ENCODE measurements at regions not wholly inside any gene's neighbourhood (a gene's known extent, or its start where the extent isn't known, plus 50 kb on each side); places are given as distances from the start of the nearest gene placed in this dataset.
"Not testable (repeated sequence)": the region's sequence is repeated elsewhere in the genome, so short reads cannot be mapped to it uniquely, and the experiment has no call there.

- intact Hi-C loops (cut with DNase I), result no loop called here
- Histone ChIP-seq H3K9me3 (no peaks in the 10 kb centered on the region), H3K4me1 (no peaks in the 10 kb centered on the region), H3K27ac (no peak overlapping the region), H3K27me3 (no peaks in the 10 kb centered on the region), H3K36me3 (no peaks in the 10 kb centered on the region), H3K4me3 (no peak overlapping the region)
- 79% methylated on average over 14 of the region's 16 CpGs for WGBS (ENCODE audit: insufficient coverage, low coverage, low lambda C conversion rate, missing lambda C conversion rate)
- DNase-seq, result no peak
- no peak for ATAC-seq
- TF ChIP-seq CTCF (IDR thresholded peaks at IDR 0.05) (no peak), POLR2A (IDR thresholded peaks at IDR 0.05) (no peak)
Measured at GRCh38 chr16:13838401-13839190, 81.4 kb upstream of the ERCC4 start.

- H3K4me3 ChIP-seq, result no peak overlapping the region
- intact Hi-C loops (cut with DNase I), result no loop called here
- H3K36me3 ChIP-seq, result no peaks in the 10 kb centered on the region
- 76% methylated on average over 2 of the region's 3 CpGs for WGBS (ENCODE audit: insufficient coverage, low coverage, low lambda C conversion rate, missing lambda C conversion rate)
- no peaks in the 10 kb centered on the region for H3K27me3 ChIP-seq
- H3K27ac ChIP-seq, result no peak overlapping the region
- H3K4me1 ChIP-seq, result peaks cover 0 to under 1% (median 0%) of the 10 kb centered on the region in 4 donors
- TF ChIP-seq POLR2A (IDR thresholded peaks at IDR 0.05) (no peak), CTCF (IDR thresholded peaks at IDR 0.05) (peak in 1 of 4 donors; percentile 15)
- DNase-seq (no peak), ATAC-seq (no peak)
- H3K9me3 ChIP-seq, result no peaks in the 10 kb centered on the region
Measured at GRCh38 chr16:13839577-13839976, 80.4 kb upstream of the ERCC4 start.

GRCh38 chr16:13845232-13845631 lies 74.7 kb upstream of the ERCC4 start:
- WGBS (ENCODE audit: insufficient coverage, low coverage, low lambda C conversion rate, missing lambda C conversion rate), result 44% methylated on average over 2 of the region's 2 CpGs
- Histone ChIP-seq H3K27ac (no peak overlapping the region), H3K9me3 (no peaks in the 10 kb centered on the region), H3K4me3 (no peak overlapping the region), H3K4me1 (peaks cover 0 to 12% (median 0%) of the 10 kb centered on the region in 4 donors), H3K36me3 (no peaks in the 10 kb centered on the region), H3K27me3 (no peaks in the 10 kb centered on the region)
- peak; percentile 55 to 82 (median 74) for ATAC-seq
- intact Hi-C loops (cut with DNase I), result no loop called here
- TF ChIP-seq CTCF (IDR thresholded peaks at IDR 0.05) (no peak), POLR2A (IDR thresholded peaks at IDR 0.05) (no peak)
- DNase-seq, result no peak

- H3K4me3 ChIP-seq, result no peak overlapping the region
- no peaks in the 10 kb centered on the region for H3K27me3 ChIP-seq
- no peaks in the 10 kb centered on the region for H3K36me3 ChIP-seq
- H3K4me1 ChIP-seq, result peaks cover 0 to 12% (median 0%) of the 10 kb centered on the region in 4 donors
- DNase-seq (no peak), ATAC-seq (no peak)
- no peak for TF ChIP-seq CTCF (IDR thresholded peaks at IDR 0.05)
- no peak for TF ChIP-seq POLR2A (IDR thresholded peaks at IDR 0.05)
- no peaks in the 10 kb centered on the region for H3K9me3 ChIP-seq
- WGBS (ENCODE audit: insufficient coverage, low coverage, low lambda C conversion rate, missing lambda C conversion rate), result 78% methylated on average over 2 of the region's 2 CpGs
- H3K27ac ChIP-seq, result no peak overlapping the region
- intact Hi-C loops (cut with DNase I), result no loop called here
Measured at GRCh38 chr16:13848795-13849194, 71.2 kb upstream of the ERCC4 start.

- 97% methylated on average over 3 of the region's 4 CpGs for WGBS (ENCODE audit: insufficient coverage, low coverage, low lambda C conversion rate, missing lambda C conversion rate)
- H3K36me3 ChIP-seq; H3K27ac ChIP-seq; DNase-seq; H3K27me3 ChIP-seq; H3K4me1 ChIP-seq; H3K9me3 ChIP-seq; H3K4me3 ChIP-seq; ATAC-seq; intact Hi-C loops (cut with DNase I): not testable (repeated sequence)
Measured at GRCh38 chr16:13850173-13850572, 69.8 kb upstream of the ERCC4 start.

Data from right lobe of liver (tissue), 6 donors.